ENCODE measurements at regions not wholly inside any gene's neighbourhood (a gene's known extent, or its start where the extent isn't known, plus 50 kb on each side); places are given as distances from the start of the nearest gene placed in this dataset.

GRCh38 chr12:77202457-77203060, 137.2 kb upstream of the E2F7 start:
- TF ChIP-seq POLR2A (IDR thresholded peaks at IDR 0.05; ENCODE audit: low read depth, low read length) (no peak), TAF1 (IDR thresholded peaks at IDR 0.05; ENCODE audit: borderline replicate concordance, low read depth, low read length) (no peak), POLR2AphosphoS5 (IDR thresholded peaks at IDR 0.05; ENCODE audit: low read depth, low read length) (no peak)

Measured in GM12892 (cell line).